ENCODE measurements at regions not wholly inside any gene's neighbourhood (a gene's known extent, or its start where the extent isn't known, plus 50 kb on each side); places are given as distances from the start of the nearest gene placed in this dataset.

- Histone ChIP-seq H3K9ac (replicated peaks; ENCODE audit: extremely low read depth, insufficient read depth, low read length) (no peak overlapping the region), H3K27me3 (ENCODE audit: control insufficient read depth in 2 of 2, insufficient read depth in 2 of 2, low read length in 2 of 2) (peaks cover 0 to 2% of the 10 kb centered on the region in 2 experiments), H3K4me3 (replicated peaks in 1 of 3; ENCODE audit: insufficient read depth in 1 of 3, low read depth in 1 of 3, low read length in 3 of 3) (no peak overlapping the region), H3K36me3 (ENCODE audit: control insufficient read depth in 2 of 2, extremely low read depth in 1 of 2, insufficient read depth in 2 of 2, low read length in 2 of 2) (no peaks in the 10 kb centered on the region), H2AFZ (ENCODE audit: low read depth, low read length) (no peak overlapping the region), H3K4me1 (ENCODE audit: control insufficient read depth, extremely low read depth, insufficient read depth, low read length) (no peaks in the 10 kb centered on the region), H3K9me3 (replicated peaks; ENCODE audit: control insufficient read depth, insufficient read depth, low read length) (no peaks in the 10 kb centered on the region), H3K9me1 (replicated peaks; ENCODE audit: control insufficient read depth, extremely low read depth, insufficient read depth, low read length) (no peaks in the 10 kb centered on the region), H3K27ac (ENCODE audit: insufficient read depth, low read depth, low read length) (no peak overlapping the region), H3K79me2 (ENCODE audit: control insufficient read depth, insufficient read depth, low read length) (no peaks in the 10 kb centered on the region), H4K20me1 (replicated peaks; ENCODE audit: control insufficient read depth, extremely low read depth, insufficient read depth, low read length) (no peaks in the 10 kb centered on the region), H3K4me2 (ENCODE audit: insufficient read depth, low read length) (no peak overlapping the region)
- dilution Hi-C loops (cut with MboI; ENCODE audit: extremely low pct_ligation_motif_present, low sequenced_read_pairs), result no loop called here
- POLR2A ChIA-PET, result no interaction called here
- no TSS peak for BruUV-seq (replicated peaks)
- intact Hi-C loops (cut with micrococcal nuclease), result no loop called here
- TF ChIP-seq FOS (IDR thresholded peaks at IDR 0.05; ENCODE audit: borderline replicate concordance, insufficient read depth, low read length) (no peak), MAX (IDR thresholded peaks at IDR 0.05; ENCODE audit: insufficient read depth, insufficient read length) (no peak), CTCF (IDR thresholded peaks at IDR 0.05; ENCODE audit: extremely low read depth in 1 of 2, insufficient read depth in 1 of 2, low read depth in 1 of 2, low read length in 2 of 2) (no peak), GATA2 (IDR thresholded peaks at IDR 0.05; ENCODE audit: insufficient read depth, insufficient read length, low read depth, low read length) (no peak), POLR2A (IDR thresholded peaks at IDR 0.05; ENCODE audit: low read depth, low read length) (no peak), JUN (IDR thresholded peaks at IDR 0.05; ENCODE audit: borderline replicate concordance, insufficient read depth, insufficient read length, low read depth) (no peak), EZH2 (IDR thresholded peaks at IDR 0.05; ENCODE audit: borderline replicate concordance, low read depth, low read length, severe bottlenecking) (no peak), MYC (IDR thresholded peaks at IDR 0.05; ENCODE audit: low read depth, low read length) (no peak), POLR2AphosphoS5 (IDR thresholded peaks at IDR 0.05; ENCODE audit: insufficient read depth, low read depth, low read length) (no peak)
- no peak for DNase-seq (ENCODE audit: low read depth, low spot score)
- CTCF ChIA-PET, result no interaction called here
- FAIRE-seq, result no peak
Observed at GRCh38 chr4:85175190-85175589, 208.7 kb upstream of the WDFY3 start.
